ENCODE measurements at regions not wholly inside any gene's neighbourhood (a gene's known extent, or its start where the extent isn't known, plus 50 kb on each side); places are given as distances from the start of the nearest gene placed in this dataset.

DNA sequence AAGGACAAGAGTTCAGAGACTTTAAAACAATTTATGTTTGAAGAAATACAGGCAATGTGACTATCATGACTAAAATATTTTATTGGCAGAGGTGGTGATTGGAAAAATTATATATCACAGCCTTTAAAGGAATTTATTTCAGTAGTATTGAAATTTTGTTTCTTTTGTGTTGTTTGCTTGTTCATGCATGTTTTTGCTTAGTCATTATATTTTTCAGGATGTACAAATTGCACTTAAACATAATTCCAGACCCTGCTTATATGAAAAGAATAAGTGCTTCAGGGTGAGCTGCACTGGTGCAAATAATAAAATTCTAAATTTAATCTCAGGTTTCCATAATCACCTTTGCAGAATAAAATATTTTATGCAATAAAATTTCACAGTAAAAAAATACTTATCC lies 283.3 kb downstream of the PPP1R3A start:
- TF ChIP-seq SMC3 (IDR thresholded peaks at IDR 0.05): no peak
- no peak for TF ChIP-seq REST (IDR thresholded peaks at IDR 0.05)
- TF ChIP-seq USF2 (IDR thresholded peaks at IDR 0.05): no peak
- TF ChIP-seq POLR2A (IDR thresholded peaks at IDR 0.05; ENCODE audit: low read length): no peak
- TF ChIP-seq, protein P1, sequence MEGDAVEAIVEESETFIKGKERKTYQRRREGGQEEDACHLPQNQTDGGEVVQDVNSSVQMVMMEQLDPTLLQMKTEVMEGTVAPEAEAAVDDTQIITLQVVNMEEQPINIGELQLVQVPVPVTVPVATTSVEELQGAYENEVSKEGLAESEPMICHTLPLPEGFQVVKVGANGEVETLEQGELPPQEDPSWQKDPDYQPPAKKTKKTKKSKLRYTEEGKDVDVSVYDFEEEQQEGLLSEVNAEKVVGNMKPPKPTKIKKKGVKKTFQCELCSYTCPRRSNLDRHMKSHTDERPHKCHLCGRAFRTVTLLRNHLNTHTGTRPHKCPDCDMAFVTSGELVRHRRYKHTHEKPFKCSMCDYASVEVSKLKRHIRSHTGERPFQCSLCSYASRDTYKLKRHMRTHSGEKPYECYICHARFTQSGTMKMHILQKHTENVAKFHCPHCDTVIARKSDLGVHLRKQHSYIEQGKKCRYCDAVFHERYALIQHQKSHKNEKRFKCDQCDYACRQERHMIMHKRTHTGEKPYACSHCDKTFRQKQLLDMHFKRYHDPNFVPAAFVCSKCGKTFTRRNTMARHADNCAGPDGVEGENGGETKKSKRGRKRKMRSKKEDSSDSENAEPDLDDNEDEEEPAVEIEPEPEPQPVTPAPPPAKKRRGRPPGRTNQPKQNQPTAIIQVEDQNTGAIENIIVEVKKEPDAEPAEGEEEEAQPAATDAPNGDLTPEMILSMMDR (IDR thresholded peaks at IDR 0.05): no peak
- TF ChIP-seq CBX2 (IDR thresholded peaks at IDR 0.05; ENCODE audit: borderline replicate concordance, low read depth): no peak
- no peak for TF ChIP-seq HDAC2 (IDR thresholded peaks at IDR 0.05)
- TF ChIP-seq, protein P2, sequence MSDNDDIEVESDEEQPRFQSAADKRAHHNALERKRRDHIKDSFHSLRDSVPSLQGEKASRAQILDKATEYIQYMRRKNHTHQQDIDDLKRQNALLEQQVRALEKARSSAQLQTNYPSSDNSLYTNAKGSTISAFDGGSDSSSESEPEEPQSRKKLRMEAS (IDR thresholded peaks at IDR 0.05): no peak
- TF ChIP-seq JUNB (IDR thresholded peaks at IDR 0.05): no peak
- no peak for TF ChIP-seq EP300 (IDR thresholded peaks at IDR 0.05)
- TF ChIP-seq POLR2AphosphoS2 (conservative IDR thresholded peaks at IDR 0.05; ENCODE audit: low read length): no peak
- no peak for TF ChIP-seq RNF2 (IDR thresholded peaks at IDR 0.05; ENCODE audit: borderline replicate concordance, low read depth)
- TF ChIP-seq CEBPB (IDR thresholded peaks at IDR 0.05): no peak
- 0 out of 2 replicates have a peak, but pooled peaks have one; percentile 25 for TF ChIP-seq NFE2L2 (conservative IDR thresholded peaks at IDR 0.05; ENCODE audit: low read length)

All from A549 (cell line).